ENCODE measurements at regions not wholly inside any gene's neighbourhood (a gene's known extent, or its start where the extent isn't known, plus 50 kb on each side); places are given as distances from the start of the nearest gene placed in this dataset.
"Not testable (repeated sequence)": the region's sequence is repeated elsewhere in the genome, so short reads cannot be mapped to it uniquely, and the experiment has no call there.

DNA sequence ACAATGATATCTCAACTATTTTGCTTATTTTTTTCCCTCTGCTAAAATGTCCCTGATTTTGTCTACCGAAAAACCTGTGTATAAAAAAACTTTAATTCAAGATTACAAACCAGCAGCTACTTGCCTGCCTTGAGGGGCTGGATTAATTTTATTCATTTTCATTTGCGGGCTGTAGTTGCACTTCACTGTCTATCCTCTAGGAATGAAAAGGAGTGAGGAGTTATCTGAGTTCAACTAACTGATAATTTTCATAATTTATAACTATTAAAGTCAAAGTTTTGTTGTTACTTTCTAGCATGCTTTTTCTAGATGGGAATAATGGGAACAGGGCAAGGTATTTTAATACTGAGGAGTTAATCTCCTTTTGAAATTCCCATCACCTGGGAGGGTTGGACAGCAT is 50.3 kb upstream of the AGTPBP1 start:
- DNase-seq = not testable (repeated sequence)

GRCh38 chr9:85802978-85803695 is 61.4 kb upstream of the AGTPBP1 start:
- DNase-seq = not testable (repeated sequence)

DNA sequence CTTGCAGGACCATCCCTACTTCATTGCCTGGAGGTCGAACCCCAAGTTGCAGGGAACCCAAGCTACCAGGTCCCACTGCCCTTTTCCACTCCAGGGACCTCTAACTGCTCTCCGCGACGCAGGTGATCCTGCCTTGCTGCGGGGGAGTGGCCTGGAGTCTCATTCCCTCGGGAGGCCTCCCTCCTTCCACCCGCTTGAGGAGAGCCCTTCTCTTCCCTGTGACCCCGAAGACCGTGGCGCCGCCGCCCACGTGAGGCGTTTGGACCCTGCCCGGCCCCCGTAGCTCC is 63.0 kb upstream of the AGTPBP1 start:
- DNase-seq = not testable (repeated sequence)

GRCh38 chr9:85805134-85806005 is 63.6 kb upstream of the AGTPBP1 start:
- peak; percentile 80 for DNase-seq

- DNase-seq = not testable (repeated sequence)
Observed at GRCh38 chr9:85808329-85808728, 66.6 kb upstream of the AGTPBP1 start.

DNA sequence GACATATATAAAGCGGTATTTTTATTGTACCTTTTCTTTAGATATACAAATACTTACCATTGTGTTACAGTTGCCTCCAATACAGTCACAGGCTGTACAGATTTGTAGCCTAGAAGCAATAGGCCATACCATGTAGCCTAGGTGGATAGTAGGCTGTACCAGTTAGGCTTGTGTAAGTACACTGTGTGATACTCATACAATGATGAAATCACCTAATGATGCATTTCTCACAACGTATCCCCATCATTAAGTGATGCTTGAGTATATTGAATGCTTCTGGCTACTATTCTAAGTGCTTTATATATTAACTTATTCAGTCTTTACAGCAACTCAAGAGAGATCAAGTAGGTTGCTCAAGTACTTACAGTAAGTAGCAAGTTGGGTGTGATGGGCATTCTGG is 71.6 kb upstream of the AGTPBP1 start:
- DNase-seq = not testable (repeated sequence)

DNA sequence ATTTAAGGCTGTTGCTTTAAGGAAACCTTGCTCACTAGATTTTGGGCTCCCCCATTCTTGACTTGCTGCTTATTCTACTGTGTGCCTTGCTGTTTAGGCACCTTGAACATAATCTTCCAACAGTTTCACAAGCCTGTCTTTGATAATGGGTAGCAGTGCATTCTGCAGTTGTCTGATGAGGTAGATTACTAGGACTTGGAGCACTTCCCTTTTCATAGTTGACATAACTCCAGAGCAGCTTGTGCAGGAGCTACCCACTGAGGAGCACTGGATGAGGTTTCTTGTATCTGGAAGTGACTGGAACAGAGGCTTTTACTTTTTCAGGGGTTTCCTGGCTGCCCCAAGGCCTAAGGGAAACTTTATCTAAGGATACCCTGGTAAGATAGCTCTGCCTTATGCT is 73.0 kb upstream of the AGTPBP1 start:
- not testable (repeated sequence) for DNase-seq

GRCh38 chr9:85818971-85819370 is 77.2 kb upstream of the AGTPBP1 start:
- not testable (repeated sequence) for DNase-seq

- DNase-seq = not testable (repeated sequence)
Observed at GRCh38 chr9:85820598-85820997, 78.8 kb upstream of the AGTPBP1 start.

DNA sequence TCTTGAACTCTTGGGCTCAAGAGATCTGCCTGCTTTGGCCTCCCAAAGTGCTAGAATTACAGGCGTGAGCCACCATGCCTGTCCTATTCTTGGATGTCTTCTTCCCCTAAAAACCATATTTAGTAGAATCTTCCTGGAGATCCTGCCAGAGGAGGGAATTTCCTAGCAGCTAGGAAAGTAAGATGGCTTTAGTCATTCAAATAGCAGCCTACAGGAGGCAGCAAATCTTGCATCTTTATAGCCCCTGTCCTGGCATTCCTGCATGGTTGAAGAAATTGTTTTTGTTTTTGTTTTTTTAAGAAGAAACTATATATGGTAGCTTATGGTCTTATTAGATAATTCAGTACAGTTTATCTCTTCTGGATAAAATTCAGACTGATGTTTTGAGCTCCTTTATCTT is 83.2 kb upstream of the AGTPBP1 start:
- DNase-seq = not testable (repeated sequence)

- not testable (repeated sequence) for DNase-seq
Observed at GRCh38 chr9:85834591-85834990, 92.8 kb upstream of the AGTPBP1 start.

- DNase-seq = not testable (repeated sequence)
Observed at GRCh38 chr9:85843949-85844348, 97.0 kb upstream of the NAA35 start.

GRCh38 chr9:85847782-85848181 is 93.2 kb upstream of the NAA35 start:
- DNase-seq = not testable (repeated sequence)

DNA sequence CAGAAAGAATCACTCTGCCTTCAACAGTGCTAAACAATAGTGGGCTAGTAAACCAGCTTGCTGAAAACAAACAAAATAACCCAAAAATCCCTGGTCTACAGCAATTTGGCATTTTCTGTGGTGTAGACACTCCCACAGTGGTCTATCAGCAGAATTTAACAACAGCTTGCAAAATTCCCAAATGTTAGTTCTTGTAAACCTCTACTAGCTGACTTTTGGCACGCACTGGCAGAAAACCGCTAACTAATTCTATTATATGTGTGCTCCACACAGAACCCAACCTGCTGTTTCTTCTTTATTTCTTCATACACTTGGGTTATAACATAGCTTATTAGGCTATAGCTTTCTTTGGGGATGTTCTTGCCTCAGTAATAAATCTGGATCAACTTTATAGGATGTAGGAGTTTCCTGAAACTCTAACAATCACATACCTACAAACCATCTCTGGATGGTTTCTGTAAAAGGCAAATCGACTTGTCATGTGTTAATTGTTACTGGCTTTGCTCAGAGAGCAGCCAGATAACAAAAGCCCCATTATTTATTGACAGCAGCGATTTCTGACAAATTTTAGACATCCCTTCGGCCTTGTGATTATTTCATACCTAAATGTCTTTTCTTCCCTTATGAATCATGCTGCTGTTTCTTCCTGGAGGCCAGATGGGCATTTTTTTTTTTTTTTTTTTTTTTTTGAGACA is 82.7 kb upstream of the NAA35 start:
- no peak for DNase-seq

DNA sequence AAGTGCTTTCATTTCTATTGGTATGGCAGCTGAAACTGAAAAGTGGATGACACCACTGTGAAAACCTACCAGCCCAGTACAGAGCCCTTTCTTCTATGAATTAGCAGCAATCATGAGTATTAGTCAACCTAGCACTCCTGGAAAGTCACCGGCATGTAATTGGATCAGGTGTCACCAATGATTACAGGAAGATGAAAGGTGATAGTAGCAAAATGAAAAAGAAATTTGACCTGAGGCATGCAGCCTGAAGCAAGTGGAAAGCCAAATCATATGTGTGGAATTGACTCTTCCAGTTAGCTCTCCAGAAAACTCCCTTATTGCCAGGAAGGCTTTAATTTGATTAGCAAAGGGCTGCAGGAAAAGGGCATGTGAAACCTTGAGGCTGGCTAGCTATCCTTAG is 81.2 kb upstream of the NAA35 start:
- no peak for DNase-seq

GRCh38 chr9:85861882-85862281 is 79.1 kb upstream of the NAA35 start:
- DNase-seq = not testable (repeated sequence)

GRCh38 chr9:85863875-85864274 is 77.1 kb upstream of the NAA35 start:
- no peak for DNase-seq

- no peak for DNase-seq
Observed at GRCh38 chr9:85871008-85871407, 69.9 kb upstream of the NAA35 start.

DNA sequence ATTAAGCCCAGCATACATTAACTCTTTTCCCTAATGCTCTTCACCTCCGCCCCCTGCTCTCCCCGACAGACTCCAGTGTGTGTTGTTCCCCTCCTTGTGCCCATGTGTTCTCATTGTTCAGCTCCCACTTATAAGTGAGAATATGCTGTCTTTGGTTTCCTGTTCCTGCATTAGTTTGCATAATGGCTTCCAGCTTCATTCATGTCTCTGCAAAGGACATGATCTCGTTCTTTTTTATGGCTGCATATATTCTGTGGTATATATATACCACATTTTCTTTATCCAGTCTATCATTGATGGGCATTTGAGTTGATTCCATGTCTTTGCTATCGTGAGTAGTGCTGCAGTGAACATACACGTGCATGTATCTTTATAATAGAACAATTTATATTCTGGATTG is 69.3 kb upstream of the NAA35 start:
- not testable (repeated sequence) for DNase-seq

- DNase-seq = no peak
Observed at GRCh38 chr9:85872463-85872862, 68.5 kb upstream of the NAA35 start.

DNA sequence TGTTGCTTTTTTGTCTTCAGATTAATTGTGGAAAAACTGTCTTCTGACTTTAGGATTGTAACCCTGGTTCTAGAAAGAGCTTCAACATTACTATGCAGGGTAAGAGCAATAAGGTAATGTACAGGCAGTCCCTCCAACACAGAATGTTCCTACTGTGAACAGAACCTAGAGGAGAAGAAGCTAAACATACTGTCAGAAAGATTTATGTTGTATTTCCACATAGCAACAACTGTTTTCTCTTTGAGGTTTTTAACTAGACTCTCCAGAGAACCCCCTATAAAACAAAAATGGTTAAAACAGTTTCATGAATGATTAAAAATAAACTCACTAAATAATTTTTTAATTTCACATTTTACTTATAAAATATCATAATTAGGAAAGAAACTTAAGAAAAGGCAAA is 64.3 kb upstream of the NAA35 start:
- no peak for DNase-seq

DNA sequence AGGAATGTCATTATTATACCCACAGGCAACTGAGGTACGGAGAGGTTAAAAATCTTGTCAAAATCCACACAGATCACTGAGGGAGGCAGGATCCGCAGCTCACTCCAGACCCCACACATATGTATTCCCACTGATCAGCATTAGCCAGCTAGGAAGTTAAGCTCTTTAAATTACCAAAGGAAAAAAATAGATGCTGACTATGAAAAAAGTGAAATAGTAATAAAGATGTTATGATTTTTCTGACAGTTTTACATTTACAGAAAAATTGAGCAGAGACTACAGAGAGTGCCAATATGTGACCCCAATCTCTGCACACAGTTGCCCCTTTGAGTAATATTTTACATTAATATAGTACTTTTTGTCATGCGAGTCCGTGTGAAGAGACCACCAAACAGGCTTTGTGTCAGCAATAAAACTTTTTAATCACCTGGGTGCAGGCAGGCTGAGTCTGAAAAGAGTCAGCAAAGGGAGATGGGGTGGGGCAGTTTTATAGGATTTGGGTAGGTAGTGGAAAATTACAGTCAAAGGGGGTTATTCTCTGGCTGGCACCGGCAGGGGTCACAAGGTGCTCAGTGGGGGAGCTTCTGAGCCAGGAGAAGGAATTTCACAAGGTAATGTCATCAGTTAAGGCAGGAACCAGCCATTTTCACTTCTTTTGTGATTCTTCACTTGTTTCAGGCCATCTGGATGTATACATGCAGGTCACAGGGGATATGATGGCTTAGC is 61.9 kb upstream of the NAA35 start:
- not testable (repeated sequence) for DNase-seq

DNA sequence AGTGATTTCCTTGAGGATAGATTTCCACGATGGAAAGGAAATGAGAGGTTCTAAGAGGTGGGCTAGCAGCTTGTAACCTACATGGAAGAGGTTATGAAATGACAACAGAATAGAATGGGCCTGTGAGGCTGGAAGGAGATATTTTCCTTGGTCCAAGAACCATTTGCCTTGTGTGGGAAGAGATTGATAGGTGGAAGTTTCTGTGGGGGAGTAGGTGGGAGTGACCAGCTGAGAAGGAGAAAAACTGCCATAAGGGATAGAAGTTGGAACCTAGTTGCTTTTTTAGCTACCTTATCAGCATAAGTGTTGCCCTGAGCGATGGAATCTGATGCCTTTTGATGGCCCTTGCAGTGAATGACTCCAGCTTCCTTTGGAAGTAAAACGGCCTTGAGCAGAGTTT is 60.4 kb upstream of the NAA35 start:
- DNase-seq = not testable (repeated sequence)

Measured in stimulated activated CD4-positive, alpha-beta T cell treated with anti-CD3 and anti-CD28 coated beads, Interleukin-15, amount 100 ng/mL, for 24 hours (primary cell).